Neural progenitor cell (in vitro differentiated cells): ENCODE measurements at regions not wholly inside any gene's neighbourhood (a gene's known extent, or its start where the extent isn't known, plus 50 kb on each side); places are given as distances from the start of the nearest gene placed in this dataset.

ENCODE experiments used
- EZH2 ChIP-seq: fragments of 200-600 bp; sonication (generic); IDR thresholded peaks from 2 replicates; pipeline ENCODE4 v1.6.1; 2017; ENCODE audit warnings: antibody characterized with exemption, mild to moderate bottlenecking, moderate library complexity
- EZH2phosphoT487 ChIP-seq: fragments of 200-600 bp; sonication (generic); IDR thresholded peaks from 2 replicates; pipeline ENCODE4 v1.6.1; 2017; ENCODE audit warnings: antibody characterized with exemption
- TF ChIP-seq, protein P1 (sequence below): fragments of 200-600 bp; sonication (generic); IDR thresholded peaks from 2 replicates; pipeline ENCODE4 v1.5.1; 2017; ENCODE audit warnings: antibody characterized with exemption, mild to moderate bottlenecking

- no peak for TF ChIP-seq EZH2
- TF ChIP-seq, protein P1, sequence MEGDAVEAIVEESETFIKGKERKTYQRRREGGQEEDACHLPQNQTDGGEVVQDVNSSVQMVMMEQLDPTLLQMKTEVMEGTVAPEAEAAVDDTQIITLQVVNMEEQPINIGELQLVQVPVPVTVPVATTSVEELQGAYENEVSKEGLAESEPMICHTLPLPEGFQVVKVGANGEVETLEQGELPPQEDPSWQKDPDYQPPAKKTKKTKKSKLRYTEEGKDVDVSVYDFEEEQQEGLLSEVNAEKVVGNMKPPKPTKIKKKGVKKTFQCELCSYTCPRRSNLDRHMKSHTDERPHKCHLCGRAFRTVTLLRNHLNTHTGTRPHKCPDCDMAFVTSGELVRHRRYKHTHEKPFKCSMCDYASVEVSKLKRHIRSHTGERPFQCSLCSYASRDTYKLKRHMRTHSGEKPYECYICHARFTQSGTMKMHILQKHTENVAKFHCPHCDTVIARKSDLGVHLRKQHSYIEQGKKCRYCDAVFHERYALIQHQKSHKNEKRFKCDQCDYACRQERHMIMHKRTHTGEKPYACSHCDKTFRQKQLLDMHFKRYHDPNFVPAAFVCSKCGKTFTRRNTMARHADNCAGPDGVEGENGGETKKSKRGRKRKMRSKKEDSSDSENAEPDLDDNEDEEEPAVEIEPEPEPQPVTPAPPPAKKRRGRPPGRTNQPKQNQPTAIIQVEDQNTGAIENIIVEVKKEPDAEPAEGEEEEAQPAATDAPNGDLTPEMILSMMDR: no peak
- no peak for TF ChIP-seq EZH2phosphoT487
Measured at GRCh38 chr2:155630760-155631159, 701.8 kb downstream of the NR4A2 start.
